SU-DHL-6 (cell line): ENCODE measurements at regions not wholly inside any gene's neighbourhood (a gene's known extent, or its start where the extent isn't known, plus 50 kb on each side); places are given as distances from the start of the nearest gene placed in this dataset.

Source experiments
- H2AFZ ChIP-seq: fragments of 200-600 bp; sonication (generic); 2 replicates; pipeline ENCODE4 v1.6.1; 2014; ENCODE audit warnings: low read depth, mild to moderate bottlenecking, moderate library complexity, mixed read lengths, antibody characterized with exemption, low read length; ENCODE audit not compliant: severe bottlenecking
- H3F3A ChIP-seq: fragments of 200-600 bp; shearing (Covaris generic); 2 replicates; pipeline ENCODE4 v1.6.0; 2016; ENCODE audit warnings: antibody characterized with exemption, mild to moderate bottlenecking; ENCODE audit not compliant: insufficient read depth
- H3K27ac ChIP-seq: fragments of 200-600 bp; sonication (generic); 2 replicates; pipeline ENCODE4 v1.5.1; 2016; ENCODE audit warnings: low read depth, mild to moderate bottlenecking, low read length, moderate library complexity, mixed read lengths
- H3K27me3 ChIP-seq: fragments of 200-600 bp; sonication (generic), shearing (Covaris generic); 2 replicates; pipeline ENCODE4 v1.6.0; 2014; ENCODE audit warnings: mild to moderate bottlenecking, low read length
- H3K36me3 ChIP-seq: fragments of 200-600 bp; sonication (generic); 2 replicates; pipeline ENCODE4 v1.6.1; 2014; ENCODE audit warnings: mild to moderate bottlenecking, low read length, mixed read lengths
- H3K4me2 ChIP-seq: fragments of 300-600, 200-600 bp; shearing (Covaris generic), sonication (generic); 2 replicates; pipeline ENCODE4 v1.6.0; 2014; ENCODE audit warnings: low read length, low read depth, mild to moderate bottlenecking; ENCODE audit not compliant: poor library complexity, severe bottlenecking
- H3K4me3 ChIP-seq: fragments of 200-600 bp; sonication (generic); 2 replicates; pipeline ENCODE4 v1.5.1; 2014; ENCODE audit warnings: antibody characterized with exemption, low read length, mild to moderate bottlenecking, mixed read lengths; ENCODE audit not compliant: insufficient read depth, poor library complexity, severe bottlenecking
- H3K79me2 ChIP-seq: fragments of 200-600 bp; sonication (generic); 2 replicates; pipeline ENCODE4 v1.6.1; 2014; ENCODE audit warnings: mild to moderate bottlenecking, low read length, moderate library complexity; ENCODE audit not compliant: insufficient read depth
- H3K9ac ChIP-seq: fragments of 200-600 bp; sonication (generic); 2 replicates; pipeline ENCODE4 v1.7.0; 2014; ENCODE audit warnings: mild to moderate bottlenecking, low read length
- H3K9me2 ChIP-seq: fragments of 200-600 bp; sonication (generic); replicated peaks from 2 replicates; pipeline ENCODE4 v1.6.1; 2014; ENCODE audit warnings: low read length; ENCODE audit not compliant: insufficient read depth
- H3K9me3 ChIP-seq: fragments of 200-600 bp; sonication (generic); 2 replicates; pipeline ENCODE4 v1.6.1; 2014; ENCODE audit warnings: low read length, mixed read lengths; ENCODE audit not compliant: insufficient read depth
- H4K20me1 ChIP-seq: fragments of 200-600 bp; sonication (generic); 2 replicates; pipeline ENCODE4 v1.6.1; 2014; ENCODE audit warnings: low read depth, mild to moderate bottlenecking, antibody characterized with exemption, low read length, moderate library complexity, mixed read lengths
- EZH2phosphoT487 ChIP-seq: fragments of 200-600 bp; sonication (generic), shearing (Covaris generic); conservative IDR thresholded peaks from 2 replicates; pipeline ENCODE4 v1.6.1; 2018; ENCODE audit warnings: mild to moderate bottlenecking, antibody characterized with exemption, low read length, moderate library complexity, mixed read lengths
- TF ChIP-seq, protein P1 (sequence below): fragments of 200-600 bp; sonication (generic); IDR thresholded peaks from one replicate; pipeline ENCODE4 v1.5.1; 2017; ENCODE audit warnings: antibody characterized with exemption, mild to moderate bottlenecking, low read length, moderate library complexity; ENCODE audit not compliant: insufficient read depth, poor library complexity, severe bottlenecking

DNA sequence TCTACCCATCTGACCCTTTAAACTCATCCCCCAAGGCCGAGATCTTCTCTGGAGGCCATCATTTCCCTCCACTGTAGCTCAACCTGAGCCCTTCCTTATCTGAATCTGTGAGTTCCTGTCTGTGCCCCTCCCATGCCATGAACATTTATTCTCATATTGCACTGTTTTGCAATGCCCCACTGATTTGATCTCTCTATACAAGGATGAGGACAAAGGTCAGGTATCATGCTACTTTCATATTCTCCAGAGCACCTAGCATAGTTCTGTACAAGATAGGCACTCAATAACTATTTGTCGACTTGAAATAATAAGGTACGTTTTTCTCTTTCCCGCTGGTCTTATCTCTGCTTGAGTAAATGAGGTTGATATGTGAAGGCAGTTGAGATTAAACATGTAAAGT lies 135.5 kb downstream of the KLF5 start:
- no peaks in the 10 kb centered on the region for H3K79me2 ChIP-seq
- H3K9me2 ChIP-seq, result no peaks in the 10 kb centered on the region
- no peaks in the 10 kb centered on the region for H4K20me1 ChIP-seq
- H3K27ac ChIP-seq, result no peak overlapping the region
- no peak overlapping the region for H3K4me3 ChIP-seq
- H3F3A ChIP-seq, result no peaks in the 10 kb centered on the region
- no peak for TF ChIP-seq EZH2phosphoT487
- TF ChIP-seq, protein P1, sequence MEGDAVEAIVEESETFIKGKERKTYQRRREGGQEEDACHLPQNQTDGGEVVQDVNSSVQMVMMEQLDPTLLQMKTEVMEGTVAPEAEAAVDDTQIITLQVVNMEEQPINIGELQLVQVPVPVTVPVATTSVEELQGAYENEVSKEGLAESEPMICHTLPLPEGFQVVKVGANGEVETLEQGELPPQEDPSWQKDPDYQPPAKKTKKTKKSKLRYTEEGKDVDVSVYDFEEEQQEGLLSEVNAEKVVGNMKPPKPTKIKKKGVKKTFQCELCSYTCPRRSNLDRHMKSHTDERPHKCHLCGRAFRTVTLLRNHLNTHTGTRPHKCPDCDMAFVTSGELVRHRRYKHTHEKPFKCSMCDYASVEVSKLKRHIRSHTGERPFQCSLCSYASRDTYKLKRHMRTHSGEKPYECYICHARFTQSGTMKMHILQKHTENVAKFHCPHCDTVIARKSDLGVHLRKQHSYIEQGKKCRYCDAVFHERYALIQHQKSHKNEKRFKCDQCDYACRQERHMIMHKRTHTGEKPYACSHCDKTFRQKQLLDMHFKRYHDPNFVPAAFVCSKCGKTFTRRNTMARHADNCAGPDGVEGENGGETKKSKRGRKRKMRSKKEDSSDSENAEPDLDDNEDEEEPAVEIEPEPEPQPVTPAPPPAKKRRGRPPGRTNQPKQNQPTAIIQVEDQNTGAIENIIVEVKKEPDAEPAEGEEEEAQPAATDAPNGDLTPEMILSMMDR, result no peak
- H3K9me3 ChIP-seq, result no peaks in the 10 kb centered on the region
- H3K36me3 ChIP-seq, result no peaks in the 10 kb centered on the region
- H3K27me3 ChIP-seq, result no peaks in the 10 kb centered on the region
- H3K4me2 ChIP-seq, result no peak overlapping the region
- no peak overlapping the region for H3K9ac ChIP-seq
- no peak overlapping the region for H2AFZ ChIP-seq

DNA sequence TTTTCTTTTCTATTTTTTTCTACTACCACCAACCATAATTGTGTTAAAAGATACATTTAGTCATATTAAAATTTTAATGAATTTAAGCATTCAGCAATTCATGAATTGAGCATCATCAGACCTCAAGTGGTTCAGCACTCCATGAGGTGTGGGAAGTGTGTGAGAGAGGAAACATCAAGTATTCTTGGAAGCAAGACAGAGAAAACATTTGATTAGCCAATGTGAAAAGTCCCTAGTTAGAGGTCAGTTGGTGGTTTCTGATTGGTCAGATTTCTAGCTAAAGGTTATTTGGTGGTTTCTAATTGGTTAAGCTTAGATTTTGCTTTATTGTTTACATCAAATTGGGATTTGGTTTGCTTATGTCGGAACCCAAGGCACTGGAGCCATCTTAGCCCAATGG lies 134.7 kb downstream of the KLF5 start:
- no peak overlapping the region for H3K4me2 ChIP-seq
- no peaks in the 10 kb centered on the region for H3K36me3 ChIP-seq
- no peak overlapping the region for H3K9ac ChIP-seq
- no peaks in the 10 kb centered on the region for H3K27me3 ChIP-seq
- no peak overlapping the region for H3K4me3 ChIP-seq
- H3K9me3 ChIP-seq, result no peaks in the 10 kb centered on the region
- H4K20me1 ChIP-seq, result no peaks in the 10 kb centered on the region
- no peak for TF ChIP-seq EZH2phosphoT487
- TF ChIP-seq, protein P1, result no peak
- no peaks in the 10 kb centered on the region for H3F3A ChIP-seq
- no peaks in the 10 kb centered on the region for H3K9me2 ChIP-seq
- H3K79me2 ChIP-seq, result no peaks in the 10 kb centered on the region
- no peak overlapping the region for H3K27ac ChIP-seq
- H2AFZ ChIP-seq, result no peak overlapping the region

DNA sequence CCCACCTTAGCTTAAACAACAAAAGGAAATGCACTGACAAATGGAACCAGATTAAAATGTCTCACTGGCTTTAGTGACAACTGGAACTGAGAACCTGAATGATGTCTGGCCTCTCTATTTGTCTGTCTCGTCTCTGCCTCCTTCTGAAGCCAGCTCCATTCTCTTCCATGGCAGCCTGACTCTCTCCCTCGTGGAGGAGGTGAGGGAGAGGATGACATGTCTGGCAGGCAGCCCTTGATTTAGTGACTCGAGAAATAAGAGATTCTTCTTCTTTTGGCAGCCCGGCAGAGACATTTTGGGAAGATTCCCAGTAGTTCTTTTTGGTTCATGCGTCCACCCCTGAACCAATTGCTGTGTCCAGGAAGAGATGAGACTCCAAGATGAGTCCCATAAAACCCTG lies 131.7 kb downstream of the KLF5 start:
- no peaks in the 10 kb centered on the region for H3K9me3 ChIP-seq
- no peaks in the 10 kb centered on the region for H3F3A ChIP-seq
- no peak overlapping the region for H3K4me2 ChIP-seq
- no peak overlapping the region for H3K27ac ChIP-seq
- H3K4me3 ChIP-seq, result no peak overlapping the region
- no peak overlapping the region for H3K9ac ChIP-seq
- H4K20me1 ChIP-seq, result no peaks in the 10 kb centered on the region
- no peaks in the 10 kb centered on the region for H3K79me2 ChIP-seq
- H3K27me3 ChIP-seq, result no peaks in the 10 kb centered on the region
- H3K9me2 ChIP-seq, result no peaks in the 10 kb centered on the region
- H3K36me3 ChIP-seq, result no peaks in the 10 kb centered on the region
- TF ChIP-seq, protein P1, result no peak
- TF ChIP-seq EZH2phosphoT487, result no peak
- H2AFZ ChIP-seq, result no peak overlapping the region
